HepG2 (cell line): ENCODE measurements at regions not wholly inside any gene's neighbourhood (a gene's known extent, or its start where the extent isn't known, plus 50 kb on each side); places are given as distances from the start of the nearest gene placed in this dataset.

Source experiments
- ATAC-seq: fragments of 200-7000 bp; cut with Tn5 transposase; 3 replicates; pipeline ENCODE4 v1.9.1; 2020; ENCODE audit warnings: mild to moderate bottlenecking, moderate library complexity
- BruUV-seq: library from RNA; stranded (reverse); fragments of 400-500 nt; replicated peaks from 2 replicates; lab custom pipeline; 2021; lab: Mats Ljungman, UMichigan
- CTCF ChIA-PET: fragments of 300-600 bp; formaldehyde crosslinking; extraction: SDS; loops from one replicate; lab custom pipeline; 2021; ENCODE audit warnings: low total read pairs, inconsistent platforms, low intra/inter-chr PET ratio; lab: Yijun Ruan, JAX
- POLR2A ChIA-PET: fragments of 350-600 bp; sonication (Branson Sonifier 250); formaldehyde crosslinking; loops from one replicate; lab custom pipeline; 2020; ENCODE audit warnings: antibody characterized with exemption, inconsistent platforms; lab: Yijun Ruan, JAX
- DNase-seq: peaks from one replicate; pipeline ENCODE4 v3.0.0-alpha.2; 2015; ENCODE audit warnings: low spot score
- FAIRE-seq: peaks from 3 replicates; lab custom pipeline; 2011; peaks lifted over from hg19 to GRCh38; lab: Jason Lieb, UNC
- H2AFZ ChIP-seq: one replicate; pipeline ENCODE4 v1.6.1; 2011; ENCODE audit warnings: low read length, inconsistent platforms
- H3K27ac ChIP-seq: fragments of 300-600 bp; 3 replicates; pipeline ENCODE4 v1.8.0; 2011; ENCODE audit warnings: mixed run types, mild to moderate bottlenecking, mixed read lengths, low read length, inconsistent platforms; ENCODE audit not compliant: insufficient read depth; ENCODE audit errors: extremely low read length
- H3K27me3 ChIP-seq, 2 experiments: fragments of 200-600 bp in 1 of 2; 2 replicates in 1 of 2; 3 replicates in 1 of 2; pipeline versions ENCODE4 v1.6.0 to v1.8.0; 2011; ENCODE audit warnings: low read length in 2 of 2, mild to moderate bottlenecking in 2 of 2, moderate library complexity in 2 of 2, inconsistent platforms in 1 of 2; ENCODE audit not compliant: insufficient read depth in 2 of 2, control insufficient read depth in 1 of 2
- H3K36me3 ChIP-seq, 2 experiments: fragments of 200-600 bp in 1 of 2; replicated peaks in 1 of 2; 2 replicates in 1 of 2; 3 replicates in 1 of 2; pipeline versions ENCODE4 v1.5.1 to v1.8.0; 2011; ENCODE audit warnings: low read length in 2 of 2, inconsistent platforms in 1 of 2; ENCODE audit not compliant: insufficient read depth in 2 of 2, control insufficient read depth in 1 of 2
- H3K4me1 ChIP-seq: 2 replicates; pipeline ENCODE4 v1.5.1; 2012; ENCODE audit warnings: low read length, inconsistent platforms; ENCODE audit not compliant: insufficient read depth
- H3K4me2 ChIP-seq: 2 replicates; pipeline ENCODE4 v1.6.0; 2011; ENCODE audit warnings: low read depth, low read length, inconsistent platforms
- H3K4me3 ChIP-seq, 3 experiments: fragments of 200-600 bp in 1 of 3; sonication (generic), shearing (Covaris generic) in 1 of 3; replicated peaks in 1 of 3; 2 replicates each; pipeline ENCODE4 v1.5.1; 2011 to 2016; ENCODE audit warnings: low read length in 3 of 3, inconsistent platforms in 2 of 3, low read depth in 2 of 3, mild to moderate bottlenecking in 2 of 3, control low read depth in 1 of 3, mixed read lengths in 1 of 3; ENCODE audit not compliant: insufficient read depth in 1 of 3
- H3K79me2 ChIP-seq: one replicate; pipeline ENCODE4 v1.6.1; 2011; ENCODE audit warnings: low read length, inconsistent platforms; ENCODE audit not compliant: insufficient read depth
- H3K9ac ChIP-seq: 2 replicates; pipeline ENCODE4 v1.6.0; 2011; ENCODE audit warnings: mild to moderate bottlenecking, low read depth, low read length, inconsistent platforms; ENCODE audit not compliant: insufficient read depth
- H3K9me3 ChIP-seq: 2 replicates; pipeline ENCODE4 v1.5.1; 2012; ENCODE audit warnings: mild to moderate bottlenecking, low read length
- H4K20me1 ChIP-seq: 2 replicates; pipeline ENCODE4 v1.6.0; 2011; ENCODE audit warnings: inconsistent platforms, mild to moderate bottlenecking, low read length, moderate library complexity; ENCODE audit not compliant: insufficient read depth
- EEA1 ChIP-seq: sonication (generic); formaldehyde crosslinking; IDR thresholded peaks from 2 replicates; pipeline ENCODE4 v1.5.1; 2020; ENCODE audit warnings: mild to moderate bottlenecking, missing genetic modification reagents, borderline replicate concordance
- GATAD1 ChIP-seq: IDR thresholded peaks from 2 replicates; pipeline ENCODE4 v1.6.1; 2016; ENCODE audit warnings: missing genetic modification reagents, missing compliant biosample characterization
- HIC2 ChIP-seq: sonication (generic); formaldehyde crosslinking; IDR thresholded peaks from 2 replicates; pipeline ENCODE4 v1.9.0; 2022; ENCODE audit warnings: low read depth, missing genetic modification reagents
- HMGA1 ChIP-seq: sonication (generic); formaldehyde crosslinking; conservative IDR thresholded peaks from 2 replicates; pipeline ENCODE4 v1.4.0; 2020; ENCODE audit warnings: missing genetic modification reagents
- JUNB ChIP-seq: sonication (generic); formaldehyde crosslinking; IDR thresholded peaks from 2 replicates; pipeline ENCODE4 v1.8.0; 2022; ENCODE audit warnings: missing genetic modification reagents, mild to moderate bottlenecking, borderline replicate concordance
- MAFK ChIP-seq, 2 experiments: IDR thresholded peaks in 1 of 2; conservative IDR thresholded peaks in 1 of 2; 2 replicates each; pipeline ENCODE4 v1.6.1; 2011; ENCODE audit warnings: improper control_type of control experiment in 2 of 2, low read length in 2 of 2
- ZNF354B ChIP-seq: sonication (generic); formaldehyde crosslinking; IDR thresholded peaks from 2 replicates; pipeline ENCODE4 v1.8.0; 2022; ENCODE audit warnings: mild to moderate bottlenecking, missing genetic modification reagents
- WGBS: methylation state at CpG from one replicate; pipeline ENCODE4 v1.1.6; 2017; ENCODE audit warnings: low lambda C conversion rate; 5-methylcytosine and 5-hydroxymethylcytosine counted together
- in situ Hi-C: cut with HindIII; loops from 2 replicates; pipeline ENCODE4 v1.10.0; 2017; ENCODE audit warnings: low pct_unique_long_range_greater_than_20kb; ENCODE audit not compliant: extremely low pct_ligation_motif_present
- intact Hi-C: fragments of 100-400 bp; cut with micrococcal nuclease; formaldehyde crosslinking; loops from one replicate; pipeline ENCODE4 v1.10.0; 2022; ENCODE audit not compliant: unreplicated experiment

- TF ChIP-seq HIC2 (CRISPR knock-in tag): no peak
- no peak for TF ChIP-seq EEA1 (CRISPR knock-in tag)
- TF ChIP-seq HMGA1 (CRISPR knock-in tag): no peak
- TF ChIP-seq ZNF354B (CRISPR knock-in tag): no peak
- TF ChIP-seq JUNB (CRISPR knock-in tag): no peak
Measured at GRCh38 chr18:27860701-27861107, 316.2 kb downstream of the CDH2 start (continued).

GRCh38 chr18:27860011-27860410 lies 316.9 kb downstream of the CDH2 start:
- Histone ChIP-seq H3K9me3 (no peaks in the 10 kb centered on the region), H3K27ac (no peak overlapping the region), H3K4me2 (peak overlapping the region; percentile 18; the same call in 1 of the 2 replicates), H3K4me1 (no peaks in the 10 kb centered on the region), H3K4me3 (no peak overlapping the region), H3K36me3 (no peaks in the 10 kb centered on the region), H3K27me3 (no peaks in the 10 kb centered on the region), H4K20me1 (no peaks in the 10 kb centered on the region), H3K79me2 (no peaks in the 10 kb centered on the region), H2AFZ (no peak overlapping the region), H3K9ac (no peak overlapping the region)
- ATAC-seq: no peak
- CTCF ChIA-PET: no interaction called here
- in situ Hi-C loops (no loop called here), intact Hi-C loops (no loop called here)
- no TSS peak for BruUV-seq
- no peak for FAIRE-seq
- POLR2A ChIA-PET: no interaction called here
- WGBS: 51% methylated on average over 4 of the region's 4 CpGs
- DNase-seq: no peak
- TF ChIP-seq MAFK (conservative IDR thresholded peaks at IDR 0.05 in 1 of 2, IDR thresholded peaks at IDR 0.05 in 1 of 2; ENCODE audit: low read length in 2 of 2) (peak in 1 of 2 experiments; percentile 56; a peak in 2 of 4 replicates), GATAD1 (CRISPR knock-in tag) (no peak)
